Neural progenitor cell (in vitro differentiated cells): ENCODE measurements at regions not wholly inside any gene's neighbourhood (a gene's known extent, or its start where the extent isn't known, plus 50 kb on each side); places are given as distances from the start of the nearest gene placed in this dataset.
"Not testable (repeated sequence)": the region's sequence is repeated elsewhere in the genome, so short reads cannot be mapped to it uniquely, and the experiment has no call there.

Experiments used
- DNase-seq: peaks from one replicate; pipeline ENCODE4 v3.0.0-alpha.2; 2016; ENCODE audit warnings: low spot score
- H2AFZ ChIP-seq: fragments of 200-600 bp; sonication (generic); replicated peaks from 2 replicates; pipeline ENCODE4 v1.6.1; 2016; ENCODE audit warnings: antibody characterized with exemption
- H3F3A ChIP-seq: fragments of 200-600 bp; sonication (generic); 2 replicates; pipeline ENCODE4 v1.6.1; 2016; ENCODE audit warnings: antibody characterized with exemption, low read depth
- H3K27ac ChIP-seq: fragments of 200-600 bp; sonication (generic); 2 replicates; pipeline ENCODE4 v1.5.1; 2016; ENCODE audit warnings: mild to moderate bottlenecking
- H3K27me3 ChIP-seq: fragments of 200-600 bp; sonication (generic); 2 replicates; pipeline ENCODE4 v1.6.1; 2016; ENCODE audit warnings: mild to moderate bottlenecking, moderate library complexity
- H3K36me3 ChIP-seq: fragments of 200-600 bp; sonication (generic); 2 replicates; pipeline ENCODE4 v1.5.1; 2016
- H3K4me1 ChIP-seq: fragments of 200-600 bp; sonication (generic); 2 replicates; pipeline ENCODE4 v1.6.1; 2016; ENCODE audit warnings: mixed run types
- H3K4me2 ChIP-seq: fragments of 200-600 bp; sonication (generic); 2 replicates; pipeline ENCODE4 v1.6.1; 2016
- H3K4me3 ChIP-seq: fragments of 200-600 bp; sonication (generic); 2 replicates; pipeline ENCODE4 v1.5.1; 2016
- H3K79me2 ChIP-seq: fragments of 200-600 bp; sonication (generic); 2 replicates; pipeline ENCODE4 v1.6.1; 2016; ENCODE audit warnings: low read depth
- H3K9ac ChIP-seq: fragments of 200-600 bp; sonication (generic); 2 replicates; pipeline ENCODE4 v1.6.1; 2016
- H3K9me3 ChIP-seq: fragments of 200-600 bp; sonication (generic); 2 replicates; pipeline ENCODE4 v1.5.1; 2016; ENCODE audit warnings: low read depth
- H4K20me1 ChIP-seq: fragments of 200-600 bp; sonication (generic); 2 replicates; pipeline ENCODE4 v1.6.1; 2016; ENCODE audit warnings: low read depth
- H3K27ac Mint-ChIP-seq: 3 replicates; pipeline ENCODE4 v1.8.0; 2021; ENCODE audit warnings: mixed read lengths
- H3K27me3 Mint-ChIP-seq: 2 replicates; pipeline ENCODE4 v1.8.0; 2022; ENCODE audit warnings: low read depth, mild to moderate bottlenecking, inconsistent platforms, moderate library complexity, mixed read lengths; ENCODE audit not compliant: insufficient read depth
- H3K36me3 Mint-ChIP-seq: 3 replicates; pipeline ENCODE4 v1.8.0; 2021; ENCODE audit warnings: mixed read lengths
- H3K4me1 Mint-ChIP-seq: 3 replicates; pipeline ENCODE4 v1.8.0; 2021; ENCODE audit warnings: mixed read lengths
- H3K4me3 Mint-ChIP-seq: 3 replicates; pipeline ENCODE4 v1.8.0; 2021; ENCODE audit warnings: mild to moderate bottlenecking, moderate library complexity, mixed read lengths
- H3K9me3 Mint-ChIP-seq: 3 replicates; pipeline ENCODE4 v1.8.0; 2020; ENCODE audit warnings: mixed read lengths
- CTCF ChIP-seq: fragments of 200-600 bp; sonication (generic); IDR thresholded peaks from 2 replicates; pipeline ENCODE4 v1.5.1; 2017; ENCODE audit warnings: antibody characterized with exemption, mild to moderate bottlenecking
- EZH2 ChIP-seq: fragments of 200-600 bp; sonication (generic); IDR thresholded peaks from 2 replicates; pipeline ENCODE4 v1.6.1; 2017; ENCODE audit warnings: antibody characterized with exemption, mild to moderate bottlenecking, moderate library complexity
- EZH2phosphoT487 ChIP-seq: fragments of 200-600 bp; sonication (generic); IDR thresholded peaks from 2 replicates; pipeline ENCODE4 v1.6.1; 2017; ENCODE audit warnings: antibody characterized with exemption

- H3K36me3 ChIP-seq, H2AFZ ChIP-seq, DNase-seq, H3K36me3 Mint-ChIP-seq, H3K27me3 Mint-ChIP-seq, H3F3A ChIP-seq, H3K27me3 ChIP-seq, H3K4me3 Mint-ChIP-seq, H3K4me1 ChIP-seq, H4K20me1 ChIP-seq, H3K79me2 ChIP-seq, H3K4me1 Mint-ChIP-seq, H3K9ac ChIP-seq, H3K27ac Mint-ChIP-seq, H3K9me3 ChIP-seq, H3K9me3 Mint-ChIP-seq, H3K4me2 ChIP-seq, H3K4me3 ChIP-seq, H3K27ac ChIP-seq: not testable (repeated sequence)
Measured at GRCh38 chr5:122515210-122515609, 203.2 kb downstream of the SNCAIP start.

- Mint-ChIP-seq H3K27me3 (no peaks in the 10 kb centered on the region), H3K9me3 (no peaks in the 10 kb centered on the region), H3K36me3 (no peaks in the 10 kb centered on the region), H3K4me1 (peaks cover 2% of the 10 kb centered on the region), H3K4me3 (no peak overlapping the region), H3K27ac (no peak overlapping the region)
- Histone ChIP-seq H3K4me2 (no peak overlapping the region), H3K4me1 (no peaks in the 10 kb centered on the region), H3K4me3 (no peak overlapping the region), H3K27ac (no peak overlapping the region), H2AFZ (peak overlapping the region; percentile 79), H4K20me1 (no peaks in the 10 kb centered on the region), H3K9ac (no peak overlapping the region), H3K27me3 (no peaks in the 10 kb centered on the region), H3K36me3 (no peaks in the 10 kb centered on the region), H3K9me3 (no peaks in the 10 kb centered on the region), H3F3A (peaks cover 5% of the 10 kb centered on the region), H3K79me2 (no peaks in the 10 kb centered on the region)
- no peak for TF ChIP-seq EZH2phosphoT487
- TF ChIP-seq CTCF: peak; percentile 92
- DNase-seq: peak; percentile 86
Measured at GRCh38 chr5:122515709-122516431, 203.8 kb downstream of the SNCAIP start.

- H3K79me2 ChIP-seq: no peaks in the 10 kb centered on the region
- DNase-seq: no peak
- peaks cover 2% of the 10 kb centered on the region for H3K4me1 ChIP-seq
- no peaks in the 10 kb centered on the region for H3K27me3 ChIP-seq
- H3K9ac ChIP-seq: no peak overlapping the region
- Mint-ChIP-seq H3K4me1 (peaks cover 2% of the 10 kb centered on the region), H3K9me3 (no peaks in the 10 kb centered on the region), H3K4me3 (no peak overlapping the region), H3K27me3 (no peaks in the 10 kb centered on the region), H3K27ac (no peak overlapping the region), H3K36me3 (no peaks in the 10 kb centered on the region)
- no peak overlapping the region for H3K27ac ChIP-seq
- no peak overlapping the region for H2AFZ ChIP-seq
- no peak overlapping the region for H3K4me2 ChIP-seq
- no peak for TF ChIP-seq EZH2phosphoT487
- no peak overlapping the region for H3K4me3 ChIP-seq
- peaks cover 5% of the 10 kb centered on the region for H3F3A ChIP-seq
- no peaks in the 10 kb centered on the region for H3K36me3 ChIP-seq
- no peaks in the 10 kb centered on the region for H4K20me1 ChIP-seq
- H3K9me3 ChIP-seq: no peaks in the 10 kb centered on the region
Measured at GRCh38 chr5:122516432-122516743, 204.4 kb downstream of the SNCAIP start.

GRCh38 chr5:122517091-122517490 is 205.1 kb downstream of the SNCAIP start:
- H3K79me2 ChIP-seq: no peaks in the 10 kb centered on the region
- H3K27ac ChIP-seq: no peak overlapping the region
- Mint-ChIP-seq H3K4me3 (no peak overlapping the region), H3K9me3 (no peaks in the 10 kb centered on the region), H3K36me3 (no peaks in the 10 kb centered on the region), H3K27me3 (no peaks in the 10 kb centered on the region), H3K27ac (no peak overlapping the region), H3K4me1 (peaks cover 2% of the 10 kb centered on the region)
- H4K20me1 ChIP-seq: no peaks in the 10 kb centered on the region
- no peak for DNase-seq
- H3K9me3 ChIP-seq: no peaks in the 10 kb centered on the region
- peaks cover 5% of the 10 kb centered on the region for H3K4me1 ChIP-seq
- no peaks in the 10 kb centered on the region for H3K27me3 ChIP-seq
- H2AFZ ChIP-seq: no peak overlapping the region
- H3K36me3 ChIP-seq: no peaks in the 10 kb centered on the region
- H3K9ac ChIP-seq: no peak overlapping the region
- H3F3A ChIP-seq: peaks cover 5% of the 10 kb centered on the region
- TF ChIP-seq CTCF: no peak
- TF ChIP-seq EZH2phosphoT487: no peak
- no peak for TF ChIP-seq EZH2
- H3K4me2 ChIP-seq: no peak overlapping the region
- H3K4me3 ChIP-seq: no peak overlapping the region
